Inflammatory macrophage treated with lipopolysaccharide for 4 hours (primary cell): ENCODE measurements at regions not wholly inside any gene's neighbourhood (a gene's known extent, or its start where the extent isn't known, plus 50 kb on each side); places are given as distances from the start of the nearest gene placed in this dataset.
"Not testable (repeated sequence)": the region's sequence is repeated elsewhere in the genome, so short reads cannot be mapped to it uniquely, and the experiment has no call there.

ENCODE experiments used
- DNase-seq: peaks from one replicate; pipeline ENCODE4 v3.0.0-alpha.2; 2020

GRCh38 chr3:192042116-192042515 lies 581.2 kb downstream of the PYDC2 start:
- no peak for DNase-seq

GRCh38 chr3:192054881-192055280 lies 593.9 kb downstream of the PYDC2 start:
- no peak for DNase-seq

- DNase-seq: no peak
These were observed 595.0 kb downstream of the PYDC2 start for GRCh38 chr3:192055946-192056345.

GRCh38 chr3:192057261-192057660 lies 596.3 kb downstream of the PYDC2 start:
- DNase-seq: no peak

GRCh38 chr3:192060160-192060781 lies 599.3 kb downstream of the PYDC2 start:
- no peak for DNase-seq

- no peak for DNase-seq
These were observed 600.5 kb downstream of the PYDC2 start for GRCh38 chr3:192061426-192061825.

GRCh38 chr3:192062186-192062585 lies 601.2 kb downstream of the PYDC2 start:
- no peak for DNase-seq

GRCh38 chr3:192063570-192063969 lies 602.6 kb downstream of the PYDC2 start:
- peak; percentile 1 for DNase-seq

GRCh38 chr3:192064959-192065358 lies 604.0 kb downstream of the PYDC2 start:
- no peak for DNase-seq

GRCh38 chr3:192066253-192066652 lies 605.3 kb downstream of the PYDC2 start:
- DNase-seq: not testable (repeated sequence)

- no peak for DNase-seq
These were observed 607.7 kb downstream of the PYDC2 start for GRCh38 chr3:192068464-192069254.

- DNase-seq: no peak
These were observed 617.0 kb downstream of the PYDC2 start for GRCh38 chr3:192077795-192078497.

- no peak for DNase-seq
These were observed 618.1 kb downstream of the PYDC2 start for GRCh38 chr3:192079098-192079497.

- DNase-seq: no peak
These were observed 619.4 kb downstream of the PYDC2 start for GRCh38 chr3:192080336-192080735.

GRCh38 chr3:192082730-192083660 lies 622.0 kb downstream of the PYDC2 start:
- DNase-seq: no peak
